GM23338 (cell line): ENCODE measurements at regions not wholly inside any gene's neighbourhood (a gene's known extent, or its start where the extent isn't known, plus 50 kb on each side); places are given as distances from the start of the nearest gene placed in this dataset.

ENCODE experiments used
- ATAC-seq: fragments of 200-7000 bp; cut with Tn5 transposase; 3 replicates; pipeline ENCODE4 v1.9.1; 2020
- DNase-seq: peaks from one replicate; pipeline ENCODE4 v3.0.0-alpha.2; 2015; ENCODE audit warnings: low spot score
- H2AFZ ChIP-seq: fragments of 200-600 bp; sonication (generic); 2 replicates; pipeline ENCODE4 v1.8.0; 2016; ENCODE audit warnings: antibody characterized with exemption, mild to moderate bottlenecking, moderate library complexity
- H3F3A ChIP-seq: fragments of 200-600 bp; sonication (generic); replicated peaks from 2 replicates; pipeline ENCODE4 v1.8.0; 2017; ENCODE audit warnings: antibody characterized with exemption, mixed run types, low read depth
- H3K27ac ChIP-seq: fragments of 200-600 bp; sonication (generic); 2 replicates; pipeline ENCODE4 v1.6.1; 2016; ENCODE audit warnings: low read depth
- H3K27me3 ChIP-seq: fragments of 200-600 bp; sonication (generic); 2 replicates; pipeline ENCODE4 v1.8.0; 2016; ENCODE audit warnings: mild to moderate bottlenecking, mixed run types, moderate library complexity; ENCODE audit not compliant: insufficient read depth
- H3K36me3 ChIP-seq: fragments of 200-600 bp; sonication (generic); 2 replicates; pipeline ENCODE4 v1.8.0; 2016; ENCODE audit warnings: mild to moderate bottlenecking; ENCODE audit not compliant: insufficient read depth
- H3K4me1 ChIP-seq: fragments of 200-600 bp; sonication (generic); 2 replicates; pipeline ENCODE4 v1.8.0; 2016; ENCODE audit warnings: mild to moderate bottlenecking, moderate library complexity; ENCODE audit not compliant: insufficient read depth
- H3K4me2 ChIP-seq: fragments of 200-600 bp; sonication (generic); 2 replicates; pipeline ENCODE4 v1.7.1; 2017; ENCODE audit warnings: mixed run types
- H3K4me3 ChIP-seq: fragments of 200-600 bp; sonication (generic); 2 replicates; pipeline ENCODE4 v1.6.1; 2016; ENCODE audit warnings: mixed run types
- H3K79me2 ChIP-seq: fragments of 200-600 bp; sonication (generic); replicated peaks from 2 replicates; pipeline ENCODE4 v1.8.0; 2017; ENCODE audit warnings: mild to moderate bottlenecking; ENCODE audit not compliant: insufficient read depth
- H3K9me2 ChIP-seq: fragments of 200-600 bp; sonication (generic); 2 replicates; pipeline ENCODE4 v1.8.0; 2017; ENCODE audit not compliant: insufficient read depth
- H4K20me1 ChIP-seq: fragments of 200-600 bp; sonication (generic); replicated peaks from 2 replicates; pipeline ENCODE4 v1.8.0; 2017; ENCODE audit warnings: mild to moderate bottlenecking; ENCODE audit not compliant: insufficient read depth
- H3K27ac Mint-ChIP-seq: 2 replicates; pipeline ENCODE4 v1.8.0; 2020; ENCODE audit warnings: inconsistent platforms, mild to moderate bottlenecking, moderate library complexity, mixed read lengths
- H3K27me3 Mint-ChIP-seq: 3 replicates; pipeline ENCODE4 v1.8.0; 2022; ENCODE audit warnings: low read depth, mild to moderate bottlenecking, moderate library complexity, mixed read lengths, inconsistent platforms; ENCODE audit not compliant: insufficient read depth, poor library complexity
- H3K36me3 Mint-ChIP-seq: 3 replicates; pipeline ENCODE4 v1.8.0; 2021; ENCODE audit warnings: low read depth, mild to moderate bottlenecking, inconsistent platforms, moderate library complexity, mixed read lengths
- H3K4me1 Mint-ChIP-seq: 3 replicates; pipeline ENCODE4 v1.8.0; 2020; ENCODE audit warnings: mild to moderate bottlenecking, inconsistent platforms, mixed read lengths
- H3K4me3 Mint-ChIP-seq: 3 replicates; pipeline ENCODE4 v1.8.0; 2021; ENCODE audit warnings: moderate library complexity, mild to moderate bottlenecking, inconsistent platforms, mixed read lengths
- H3K9me3 Mint-ChIP-seq: 3 replicates; pipeline ENCODE4 v1.8.0; 2020; ENCODE audit warnings: moderate library complexity, mild to moderate bottlenecking, inconsistent platforms, mixed read lengths
- CREB1 ChIP-seq: fragments of 250-450 bp; sonication (Bioruptor Pico); IDR thresholded peaks from 2 replicates; pipeline ENCODE4 v1.5.0; 2020; ENCODE audit warnings: low read depth, mild to moderate bottlenecking, moderate library complexity
- CTCF ChIP-seq, 2 experiments: fragments of 200-600 bp in 1 of 2; sonication (generic) in 1 of 2; conservative IDR thresholded peaks; 2 replicates each; pipeline versions ENCODE4 v1.5.1 to v1.6.1; 2016 to 2017; ENCODE audit warnings: antibody characterized with exemption in 2 of 2, low read depth in 2 of 2, mild to moderate bottlenecking in 2 of 2, moderate library complexity in 1 of 2
- ETS1 ChIP-seq: IDR thresholded peaks from 2 replicates; pipeline ENCODE4 v1.6.1; 2016; ENCODE audit warnings: antibody characterized with exemption
- EZH2 ChIP-seq: fragments of 200-600 bp; sonication (generic); IDR thresholded peaks from one replicate; pipeline ENCODE4 v1.8.0; 2017; ENCODE audit warnings: antibody characterized with exemption, mild to moderate bottlenecking, low read depth; ENCODE audit not compliant: unreplicated experiment
- EZH2phosphoT487 ChIP-seq: fragments of 200-600 bp; sonication (generic); IDR thresholded peaks from one replicate; pipeline ENCODE4 v1.8.1; 2018; ENCODE audit warnings: antibody characterized with exemption; ENCODE audit not compliant: unreplicated experiment
- JUNB ChIP-seq: IDR thresholded peaks from one replicate; pipeline ENCODE4 v1.6.1; 2016; ENCODE audit warnings: antibody characterized with exemption; ENCODE audit not compliant: unreplicated experiment
- NANOG ChIP-seq: IDR thresholded peaks from 2 replicates; pipeline ENCODE4 v1.6.1; 2016; ENCODE audit warnings: antibody characterized with exemption, borderline replicate concordance
- POLR2AphosphoS5 ChIP-seq: IDR thresholded peaks from 2 replicates; pipeline ENCODE4 v1.6.1; 2016; ENCODE audit warnings: antibody characterized with exemption, low read depth
- REST ChIP-seq: IDR thresholded peaks from one replicate; pipeline ENCODE4 v1.6.1; 2018; ENCODE audit warnings: antibody characterized with exemption; ENCODE audit not compliant: unreplicated experiment
- STAT1 ChIP-seq: IDR thresholded peaks from one replicate; pipeline ENCODE4 v1.6.1; 2016; ENCODE audit warnings: antibody characterized with exemption; ENCODE audit not compliant: unreplicated experiment
- ZNF114 ChIP-seq: fragments of 250-450 bp; sonication (Bioruptor Pico); IDR thresholded peaks from 2 replicates; pipeline ENCODE4 v1.5.0; 2020; ENCODE audit warnings: mild to moderate bottlenecking, moderate library complexity
- ZNF331 ChIP-seq: fragments of 250-450 bp; sonication (Bioruptor Pico); IDR thresholded peaks from 2 replicates; pipeline ENCODE4 v1.5.0; 2020; ENCODE audit warnings: low read depth, mild to moderate bottlenecking, moderate library complexity
- ZNF462 ChIP-seq: fragments of 250-450 bp; sonication (Bioruptor Pico); IDR thresholded peaks from 2 replicates; pipeline ENCODE4 v1.5.0; 2020; ENCODE audit warnings: mild to moderate bottlenecking, moderate library complexity

GRCh38 chr2:18998491-18998890, 359.9 kb downstream of the OSR1 start:
- Histone ChIP-seq H3K36me3 (no peaks in the 10 kb centered on the region), H4K20me1 (no peaks in the 10 kb centered on the region), H3K9me2 (peaks cover 8% of the 10 kb centered on the region), H2AFZ (no peak overlapping the region), H3K79me2 (no peaks in the 10 kb centered on the region), H3K4me2 (no peak overlapping the region), H3K27ac (no peak overlapping the region), H3K4me1 (no peaks in the 10 kb centered on the region), H3K4me3 (no peak overlapping the region), H3K27me3 (no peaks in the 10 kb centered on the region), H3F3A (no peaks in the 10 kb centered on the region)
- no peak overlapping the region for H3K27ac Mint-ChIP-seq
- H3K4me1 Mint-ChIP-seq: no peaks in the 10 kb centered on the region; the same call in 1 of the 3 replicates
- no peaks in the 10 kb centered on the region; the same call in 2 of the 3 replicates for H3K9me3 Mint-ChIP-seq
- ATAC-seq (no peak), DNase-seq (no peak)
- H3K36me3 Mint-ChIP-seq: no peaks in the 10 kb centered on the region
- no peak overlapping the region for H3K4me3 Mint-ChIP-seq
- TF ChIP-seq NANOG (no peak), REST (no peak), STAT1 (no peak), CREB1 (CRISPR knock-in tag) (no peak), POLR2AphosphoS5 (no peak), ZNF114 (no peak), CTCF (conservative IDR thresholded peaks at IDR 0.05; ENCODE audit: low read depth in 2 of 2) (no peak), JUNB (no peak), ZNF331 (CRISPR knock-in tag) (no peak), ETS1 (no peak), EZH2 (no peak), ZNF462 (CRISPR knock-in tag) (no peak), EZH2phosphoT487 (no peak)
- H3K27me3 Mint-ChIP-seq: peaks cover 1% of the 10 kb centered on the region
